Stomach (tissue), 8 donors: ENCODE measurements at regions not wholly inside any gene's neighbourhood (a gene's known extent, or its start where the extent isn't known, plus 50 kb on each side); places are given as distances from the start of the nearest gene placed in this dataset.
"Not testable (repeated sequence)": the region's sequence is repeated elsewhere in the genome, so short reads cannot be mapped to it uniquely, and the experiment has no call there.

ENCODE experiments used
- DNase-seq, 2 donors: peaks; one replicate each; pipeline versions ENCODE4 v3.0.0 to v3.0.0-alpha.2; 2013 to 2019
- H3K27ac ChIP-seq, 5 donors: fragments of 200-600 bp in 4 of 5; sonication (generic) in 4 of 5; one replicate each; pipeline ENCODE4 v1.5.1; 2013 to 2019; ENCODE audit warnings: mild to moderate bottlenecking in 1 of 5, moderate library complexity in 1 of 5
- H3K27me3 ChIP-seq, 3 donors: fragments of 200-600 bp; sonication (generic); one replicate each; pipeline ENCODE4 v1.5.1; 2017 to 2019; ENCODE audit warnings: mixed run types in 1 of 3
- H3K36me3 ChIP-seq, 4 donors: fragments of 200-600 bp; sonication (generic); 1 replicate in 3 of 4; 2 replicates in 1 of 4; pipeline ENCODE4 v1.5.1; 2016 to 2019
- H3K4me1 ChIP-seq, 4 donors: fragments of 200-600 bp; sonication (generic); one replicate each; pipeline ENCODE4 v1.5.1; 2016 to 2019
- H3K4me3 ChIP-seq, 4 donors: fragments of 200-600 bp; sonication (generic) in 3 of 4; one replicate each; pipeline ENCODE4 v1.5.1; 2016 to 2019; ENCODE audit warnings: mild to moderate bottlenecking in 1 of 4
- H3K9me3 ChIP-seq, 4 donors: fragments of 200-600 bp; sonication (generic); one replicate each; pipeline ENCODE4 v1.5.1; 2016 to 2019
- EP300 ChIP-seq: sonication (generic); formaldehyde crosslinking; IDR thresholded peaks from one replicate; pipeline ENCODE4 v1.6.1; 2017; ENCODE audit warnings: antibody characterized with exemption
- POLR2A ChIP-seq, 4 donors: fragments of 450-650 bp; IDR thresholded peaks; one replicate each; pipeline ENCODE4 v1.6.1; 2016; ENCODE audit warnings: antibody characterized with exemption in 4 of 4, control low read depth in 2 of 4, mild to moderate bottlenecking in 1 of 4, moderate library complexity in 1 of 4
- POLR2AphosphoS5 ChIP-seq, 3 donors: sonication (generic); formaldehyde crosslinking; IDR thresholded peaks; one replicate each; pipeline ENCODE4 v1.6.1; 2016; ENCODE audit warnings: antibody characterized with exemption in 3 of 3
- WGBS, 5 donors: extraction: QIAGEN DNeasy Blood & Tissue Kit in 3 of 5; methylation state at CpG; one replicate each; pipeline versions ENCODE4 v1.1.5 to v1.1.7; 2013 to 2018; 5-methylcytosine and 5-hydroxymethylcytosine counted together
- intact Hi-C: fragments of 100-400 bp; cut with DNase I; formaldehyde crosslinking; loops from one replicate; pipeline ENCODE4 v1.15.1; 2023; ENCODE audit warnings: low total_unique reads
- TF ChIP-seq, protein P1 (sequence below), 7 experiments: fragments of 450-650 bp in 4 of 7; fragments of 200-600 bp in 3 of 7; sonication (generic) in 3 of 7; IDR thresholded peaks; one replicate each; pipeline ENCODE4 v1.5.1; 2016 to 2019; ENCODE audit warnings: antibody characterized with exemption in 7 of 7, control low read depth in 2 of 7, mild to moderate bottlenecking in 1 of 7
- donor health status: healthy with polysubstance abuse.
- donor health status: Bipolar disorder and iron deficiency.
- donor health status: healthy.

DNA sequence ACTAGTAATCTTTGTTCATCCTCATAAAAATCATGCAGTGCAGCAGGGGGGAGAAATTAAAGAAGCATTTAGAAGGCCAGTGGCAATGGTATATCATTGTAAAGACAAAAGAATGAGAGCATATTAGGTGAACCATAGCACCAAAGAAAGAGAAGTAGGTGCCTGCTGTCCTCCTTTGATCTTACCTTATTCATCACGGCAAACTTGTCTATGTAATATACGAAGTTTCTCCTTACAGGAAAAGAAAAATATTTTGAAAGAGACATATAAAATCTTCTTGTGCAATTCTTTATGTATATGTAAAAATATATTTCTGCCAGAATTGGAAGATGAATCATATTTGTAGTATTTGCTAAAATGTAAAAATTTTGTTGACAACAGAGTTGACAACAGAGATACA lies 411.3 kb upstream of the ARRDC3 start:
- TF ChIP-seq EP300 (no peak), POLR2AphosphoS5 (IDR thresholded peaks at IDR 0.05) (no peak), POLR2A (IDR thresholded peaks at IDR 0.05) (no peak)
- TF ChIP-seq, protein P1, sequence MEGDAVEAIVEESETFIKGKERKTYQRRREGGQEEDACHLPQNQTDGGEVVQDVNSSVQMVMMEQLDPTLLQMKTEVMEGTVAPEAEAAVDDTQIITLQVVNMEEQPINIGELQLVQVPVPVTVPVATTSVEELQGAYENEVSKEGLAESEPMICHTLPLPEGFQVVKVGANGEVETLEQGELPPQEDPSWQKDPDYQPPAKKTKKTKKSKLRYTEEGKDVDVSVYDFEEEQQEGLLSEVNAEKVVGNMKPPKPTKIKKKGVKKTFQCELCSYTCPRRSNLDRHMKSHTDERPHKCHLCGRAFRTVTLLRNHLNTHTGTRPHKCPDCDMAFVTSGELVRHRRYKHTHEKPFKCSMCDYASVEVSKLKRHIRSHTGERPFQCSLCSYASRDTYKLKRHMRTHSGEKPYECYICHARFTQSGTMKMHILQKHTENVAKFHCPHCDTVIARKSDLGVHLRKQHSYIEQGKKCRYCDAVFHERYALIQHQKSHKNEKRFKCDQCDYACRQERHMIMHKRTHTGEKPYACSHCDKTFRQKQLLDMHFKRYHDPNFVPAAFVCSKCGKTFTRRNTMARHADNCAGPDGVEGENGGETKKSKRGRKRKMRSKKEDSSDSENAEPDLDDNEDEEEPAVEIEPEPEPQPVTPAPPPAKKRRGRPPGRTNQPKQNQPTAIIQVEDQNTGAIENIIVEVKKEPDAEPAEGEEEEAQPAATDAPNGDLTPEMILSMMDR (IDR thresholded peaks at IDR 0.05), result no peak
- no peak for DNase-seq
- intact Hi-C loops, result no loop called here
- Histone ChIP-seq H3K27ac (no peak overlapping the region), H3K4me1 (no peaks in the 10 kb centered on the region), H3K9me3 (no peaks in the 10 kb centered on the region), H3K36me3 (no peaks in the 10 kb centered on the region), H3K27me3 (no peaks in the 10 kb centered on the region), H3K4me3 (no peak overlapping the region)
- WGBS, 5 donors, result 26 to 67% (median 50%) methylated on average over 2 of the region's 2 CpGs

DNA sequence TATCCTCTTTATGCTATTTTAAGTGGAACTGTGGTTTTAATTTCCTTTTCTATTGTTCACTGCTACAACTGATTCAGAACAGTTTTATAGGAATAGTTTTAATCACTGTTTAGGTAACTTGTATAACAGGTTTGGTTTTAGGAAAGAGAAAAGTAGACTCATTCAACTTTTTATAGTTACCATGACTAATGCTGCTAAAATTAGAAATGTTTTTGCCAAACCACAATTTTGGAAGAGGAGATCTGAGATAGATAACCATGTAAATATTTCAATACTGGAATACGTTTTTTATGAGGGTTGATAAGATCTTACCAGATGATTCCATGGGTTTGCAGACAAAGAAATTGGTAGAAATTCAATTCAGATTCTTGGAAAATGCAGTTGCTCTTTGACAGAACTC lies 404.6 kb upstream of the ARRDC3 start:
- intact Hi-C loops, result no loop called here
- no peak for TF ChIP-seq POLR2A (IDR thresholded peaks at IDR 0.05)
- no peak overlapping the region for H3K27ac ChIP-seq
- 0 to 19% (median 9%) methylated on average over 1 of the region's 1 CpG for WGBS, 5 donors
- no peak overlapping the region for H3K4me3 ChIP-seq
- H3K4me1 ChIP-seq, result no peaks in the 10 kb centered on the region
- H3K36me3 ChIP-seq, result no peaks in the 10 kb centered on the region
- no peaks in the 10 kb centered on the region for H3K27me3 ChIP-seq
- no peaks in the 10 kb centered on the region for H3K9me3 ChIP-seq
- DNase-seq, result no peak

- Histone ChIP-seq H3K4me1 (no peaks in the 10 kb centered on the region), H3K27ac (no peak overlapping the region), H3K36me3 (no peaks in the 10 kb centered on the region), H3K9me3 (no peaks in the 10 kb centered on the region), H3K27me3 (no peaks in the 10 kb centered on the region), H3K4me3 (no peak overlapping the region)
- intact Hi-C loops, result no loop called here
- TF ChIP-seq POLR2AphosphoS5 (IDR thresholded peaks at IDR 0.05), result no peak
- no peak for TF ChIP-seq EP300
- TF ChIP-seq POLR2A (IDR thresholded peaks at IDR 0.05), result no peak
- TF ChIP-seq, protein P1 (IDR thresholded peaks at IDR 0.05), result no peak
- WGBS, 5 donors, result 59 to 79% (median 75%) methylated on average over 2 of the region's 2 CpGs
- DNase-seq, result peak in 1 of 2 donors; percentile 1
These were observed 394.6 kb upstream of the ARRDC3 start for GRCh38 chr5:91777671-91778070.

GRCh38 chr5:91776249-91776648 lies 393.1 kb upstream of the ARRDC3 start:
- intact Hi-C loops, result no loop called here
- Histone ChIP-seq H3K36me3 (no peaks in the 10 kb centered on the region), H3K9me3 (no peaks in the 10 kb centered on the region), H3K4me1 (no peaks in the 10 kb centered on the region), H3K27ac (no peak overlapping the region), H3K4me3 (no peak overlapping the region), H3K27me3 (no peaks in the 10 kb centered on the region)
- TF ChIP-seq POLR2AphosphoS5 (IDR thresholded peaks at IDR 0.05), result no peak
- TF ChIP-seq, protein P1 (IDR thresholded peaks at IDR 0.05), result no peak
- TF ChIP-seq POLR2A (IDR thresholded peaks at IDR 0.05), result no peak
- no peak for TF ChIP-seq EP300
- WGBS, 5 donors, result 67 to 80% (median 77%) methylated on average over 2 of the region's 2 CpGs
- no peak for DNase-seq

DNA sequence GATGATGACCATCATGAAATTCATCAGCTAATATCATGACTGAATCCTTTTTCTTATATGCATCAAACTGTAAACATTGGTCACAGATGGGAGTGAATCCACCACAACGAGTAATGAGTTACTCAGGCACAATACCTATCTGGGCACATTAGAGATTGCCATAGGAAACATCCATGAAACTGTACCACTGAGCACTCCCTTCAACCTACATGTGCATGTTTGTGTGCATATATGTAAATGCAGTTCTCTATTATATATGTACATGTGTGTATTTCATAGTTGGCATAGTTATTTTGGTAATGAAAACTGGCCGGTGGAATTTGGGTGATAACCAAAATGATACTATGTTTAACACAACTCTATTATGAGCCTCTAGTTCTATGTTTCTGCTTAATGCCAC lies 387.3 kb upstream of the ARRDC3 start:
- Histone ChIP-seq H3K9me3 (no peaks in the 10 kb centered on the region), H3K27ac (no peak overlapping the region), H3K4me3 (no peak overlapping the region), H3K36me3 (no peaks in the 10 kb centered on the region), H3K27me3 (no peaks in the 10 kb centered on the region), H3K4me1 (no peaks in the 10 kb centered on the region)
- intact Hi-C loops, result no loop called here
- DNase-seq, result no peak
- WGBS, 5 donors, result 77 to 93% (median 84%) methylated on average over 2 of the region's 2 CpGs
- TF ChIP-seq EP300 (no peak), POLR2AphosphoS5 (IDR thresholded peaks at IDR 0.05) (no peak), POLR2A (IDR thresholded peaks at IDR 0.05) (no peak)
- TF ChIP-seq, protein P1 (IDR thresholded peaks at IDR 0.05), result no peak

GRCh38 chr5:91757383-91757782 lies 374.3 kb upstream of the ARRDC3 start:
- H3K4me1 ChIP-seq, result not testable (repeated sequence)

More at GRCh38 chr5:91757383-91757782, 374.3 kb upstream of the ARRDC3 start:
- 86 to 96% (median 94%) methylated on average over 4 of the region's 4 CpGs for whole genome bisulfite sequencing, 5 donors
- H3K27me3 ChIP-seq, H3K9me3 ChIP-seq, H3K27ac ChIP-seq, H3K4me3 ChIP-seq, DNase-seq, H3K36me3 ChIP-seq, intact Hi-C loops: not testable (repeated sequence)
